ENCODE measurements at regions not wholly inside any gene's neighbourhood (a gene's known extent, or its start where the extent isn't known, plus 50 kb on each side); places are given as distances from the start of the nearest gene placed in this dataset.

GRCh38 chr2:2812648-2813047 lies 481.6 kb upstream of the MYT1L start:
- DNase-seq: no peak

DNA sequence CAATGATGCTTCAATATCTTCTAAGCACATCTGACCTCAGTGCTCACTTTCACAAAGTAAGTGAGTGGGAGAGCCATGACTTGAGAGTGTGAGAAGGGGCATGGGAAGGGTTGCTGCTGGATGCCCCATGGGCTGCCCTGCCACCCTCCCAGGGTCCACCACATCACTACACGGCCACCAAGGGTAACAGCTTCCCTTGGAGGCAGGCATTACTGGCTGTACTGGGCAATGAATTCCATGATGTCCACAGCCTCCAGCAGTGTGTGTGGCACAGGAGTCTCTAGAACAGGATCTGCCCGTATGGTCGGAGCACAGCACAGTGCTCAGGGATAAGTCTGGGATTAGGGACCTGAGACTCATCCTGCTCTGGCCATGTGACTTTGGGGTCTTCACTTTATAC lies 481.0 kb upstream of the MYT1L start:
- DNase-seq: no peak

DNA sequence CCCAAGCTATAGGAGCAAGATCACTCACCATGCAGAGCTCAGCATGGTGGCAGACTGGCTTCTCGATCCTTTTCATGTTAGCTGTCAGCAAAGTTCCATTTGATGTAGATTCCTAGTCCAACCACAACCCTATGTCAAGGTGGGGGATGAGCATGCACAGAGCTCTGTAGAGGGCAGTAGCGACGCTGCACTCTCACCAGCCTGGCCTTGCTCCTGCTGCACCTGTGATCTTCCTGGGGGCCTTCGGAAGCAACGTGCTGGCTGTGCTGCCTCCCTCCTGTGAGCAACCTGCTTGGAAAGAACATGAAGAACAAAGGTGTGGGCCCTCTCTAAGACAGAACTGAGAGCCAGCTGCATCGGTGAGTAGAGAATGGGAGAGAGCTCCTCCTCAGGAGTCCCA lies 479.4 kb upstream of the MYT1L start:
- no peak for DNase-seq

DNA sequence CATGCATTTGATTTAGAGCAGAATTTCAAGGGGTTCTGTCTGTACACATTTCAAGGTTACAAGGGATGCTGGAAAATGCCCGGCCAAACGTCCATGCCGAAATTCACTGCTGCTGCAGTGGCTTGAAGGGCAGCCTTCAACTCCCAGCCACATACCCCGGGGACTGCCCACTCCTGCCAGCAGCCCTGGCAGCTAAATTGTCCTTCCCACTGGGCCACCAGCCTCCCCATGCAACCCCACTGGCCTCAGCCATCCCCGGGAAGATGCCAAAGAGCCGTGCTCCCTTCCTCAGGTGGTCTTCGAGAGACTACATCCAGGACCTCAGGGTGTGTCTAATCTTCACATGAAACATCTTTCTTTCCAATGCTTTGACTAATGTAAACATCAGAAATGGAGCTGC lies 478.7 kb upstream of the MYT1L start:
- no peak for DNase-seq

DNA sequence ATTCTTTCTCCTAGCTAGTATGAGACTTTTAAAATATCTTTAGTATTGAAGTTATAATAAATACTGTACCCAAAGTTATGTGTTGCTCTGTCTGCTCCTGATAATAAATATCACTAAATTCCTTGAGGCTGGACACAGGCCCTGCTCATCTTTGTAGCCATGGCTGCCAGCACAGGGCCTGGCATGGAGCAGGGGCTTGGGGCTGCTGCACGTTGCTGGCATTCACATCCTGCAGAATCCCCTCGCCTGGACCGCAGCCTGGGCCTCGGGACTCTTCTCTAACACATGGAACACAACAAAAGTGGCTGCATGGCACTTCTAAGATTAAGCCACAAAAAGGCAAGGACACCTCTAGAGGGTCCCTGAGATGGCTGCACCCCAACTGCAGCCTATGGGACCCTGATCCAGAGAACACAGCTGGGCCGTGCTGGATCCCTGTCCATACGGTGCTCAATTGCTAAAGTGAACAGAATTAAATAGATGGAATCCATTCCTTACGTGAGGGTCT lies 477.5 kb upstream of the MYT1L start:
- no peak for DNase-seq

DNA sequence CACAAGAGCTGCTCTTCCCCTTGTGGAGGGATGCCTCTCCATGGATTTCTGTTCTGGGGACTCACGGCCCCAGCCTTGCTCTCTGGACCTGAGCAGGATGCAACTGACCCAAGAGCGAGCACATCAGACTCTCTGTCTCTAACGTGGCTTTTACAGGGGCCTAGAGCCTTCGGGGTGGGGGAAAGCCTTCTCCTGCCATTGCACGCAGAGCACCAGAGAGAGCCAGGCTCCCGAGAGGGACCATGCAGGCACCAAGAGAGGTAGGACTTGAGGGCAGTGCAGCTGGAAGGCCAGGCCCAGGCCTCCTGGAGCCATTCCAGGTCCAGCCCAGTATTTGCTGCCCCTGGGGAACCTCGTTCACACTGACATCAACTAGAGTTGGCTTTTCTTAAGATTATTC lies 475.6 kb upstream of the MYT1L start:
- no peak for DNase-seq

DNA sequence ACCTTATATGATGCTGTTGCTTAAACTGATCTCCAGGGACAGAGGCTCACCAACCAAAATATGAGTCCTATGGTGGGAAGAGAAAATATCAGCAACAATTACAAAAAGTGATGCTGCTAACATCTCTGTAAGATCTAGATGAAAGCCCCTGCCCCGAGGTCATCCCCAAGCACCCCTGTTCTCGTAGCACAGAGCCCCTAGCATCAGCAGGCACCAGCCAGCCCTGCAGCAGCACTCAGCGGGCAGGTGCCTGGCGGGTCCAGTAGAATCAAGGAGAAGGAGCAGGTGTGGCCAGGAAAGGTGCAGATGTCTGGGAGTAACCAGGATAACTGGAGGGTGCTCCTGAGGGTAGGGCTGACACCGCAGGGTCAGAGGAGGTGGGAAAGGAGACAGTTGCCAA lies 474.2 kb upstream of the MYT1L start:
- DNase-seq: no peak

DNA sequence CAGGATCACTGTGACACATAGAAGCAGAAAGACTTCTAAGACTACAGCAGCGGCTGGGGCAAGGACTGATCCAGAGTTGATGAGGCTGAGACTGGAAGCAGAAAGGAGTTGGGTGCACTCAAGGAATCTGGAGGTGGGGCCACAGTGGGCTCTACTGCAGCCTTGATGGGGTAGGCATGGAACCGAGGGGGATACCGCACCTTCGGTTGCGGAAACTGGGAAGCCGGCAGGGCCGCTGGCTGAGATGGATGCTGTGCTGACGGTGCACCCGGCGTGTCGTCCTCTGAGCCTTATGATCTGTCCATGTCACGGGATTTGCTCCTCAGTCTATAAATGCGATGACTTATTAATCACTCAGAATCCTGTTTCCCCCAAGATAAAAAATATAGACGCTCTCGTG lies 473.5 kb upstream of the MYT1L start:
- no peak for DNase-seq

DNA sequence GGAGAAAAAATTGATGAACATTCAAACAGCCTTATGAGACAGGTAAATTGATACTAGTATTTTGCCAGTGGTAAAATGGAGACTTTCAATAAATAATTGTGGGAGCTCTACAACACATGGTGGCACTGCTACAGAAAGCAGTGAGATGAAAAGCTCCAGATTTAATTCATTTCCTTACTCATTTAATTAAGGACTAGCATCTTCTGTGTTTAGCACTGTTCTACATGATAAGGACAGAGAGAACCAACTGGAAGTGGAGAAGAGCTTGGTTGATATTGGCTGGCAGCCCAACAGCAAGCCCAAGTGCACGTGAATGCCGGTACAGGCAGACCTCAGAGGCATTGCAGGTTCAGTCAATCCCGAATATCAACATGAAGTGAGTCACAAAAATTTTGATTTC lies 470.4 kb upstream of the MYT1L start:
- no peak for DNase-seq

DNA sequence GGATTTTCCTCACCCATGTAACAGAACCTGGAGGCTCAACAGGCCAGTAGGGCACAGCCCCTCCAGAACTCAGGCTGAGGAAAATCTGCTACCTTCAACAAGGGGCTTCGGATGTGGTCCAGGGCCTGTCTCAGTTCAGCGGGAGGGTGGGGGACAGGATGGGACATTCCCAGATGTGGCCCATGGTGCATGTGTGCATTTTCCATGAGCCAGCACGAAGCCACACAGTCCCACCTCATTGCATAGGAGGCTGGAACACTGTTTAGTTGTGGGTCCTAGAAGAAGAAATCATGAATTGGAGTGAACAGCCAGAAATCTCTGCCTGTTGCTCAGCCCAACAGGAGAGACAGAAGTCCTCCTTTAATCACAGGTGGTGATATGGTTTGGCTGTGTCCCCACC lies 469.6 kb upstream of the MYT1L start:
- no peak for DNase-seq

GRCh38 chr2:2800001-2800400 lies 468.9 kb upstream of the MYT1L start:
- no peak for DNase-seq

- DNase-seq: no peak
Measured at GRCh38 chr2:2799151-2799697, 468.1 kb upstream of the MYT1L start.

DNA sequence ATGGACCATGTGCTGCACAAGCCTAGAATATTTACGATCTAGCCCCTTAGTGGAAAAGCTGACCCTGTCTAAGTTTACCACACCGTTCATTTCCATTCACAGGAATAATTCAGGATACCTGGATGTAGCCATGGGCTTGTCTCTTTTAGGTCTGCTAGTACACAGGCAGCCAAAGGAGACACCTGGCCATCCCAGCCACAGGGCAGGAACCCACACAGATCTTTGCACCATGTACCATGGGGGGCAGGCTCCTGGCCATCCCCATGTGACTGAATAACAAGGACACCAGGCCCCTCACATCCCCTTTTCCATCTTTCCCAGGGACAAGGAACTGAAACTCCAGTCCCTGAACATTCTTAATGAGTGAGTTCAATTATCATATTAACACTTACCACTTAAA lies 467.3 kb upstream of the MYT1L start:
- no peak for DNase-seq

GRCh38 chr2:2797797-2798196 lies 466.7 kb upstream of the MYT1L start:
- no peak for DNase-seq

DNA sequence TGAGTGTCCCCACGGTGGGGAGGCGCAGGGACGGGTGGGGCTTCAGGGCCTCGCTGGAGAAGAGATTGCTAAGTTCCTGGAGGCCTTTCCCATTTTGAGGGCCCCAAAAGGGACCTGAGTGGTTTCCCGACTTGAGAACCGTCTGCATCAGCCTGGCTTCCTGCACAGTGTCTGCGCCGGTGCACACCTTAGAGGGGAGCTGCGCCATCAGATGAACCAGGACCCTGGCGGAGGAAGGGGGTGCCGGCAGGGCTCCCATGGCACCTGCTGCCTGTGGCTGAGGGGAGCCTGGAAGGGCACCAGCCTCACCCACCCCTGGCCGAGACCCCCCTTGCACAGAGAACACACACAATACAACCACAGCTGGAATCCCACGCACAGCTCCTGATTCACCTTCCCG lies 465.1 kb upstream of the MYT1L start:
- DNase-seq: no peak

GRCh38 chr2:2795438-2796091 lies 464.5 kb upstream of the MYT1L start:
- no peak for DNase-seq

GRCh38 chr2:2793925-2794560 lies 463.0 kb upstream of the MYT1L start:
- DNase-seq: no peak

DNA sequence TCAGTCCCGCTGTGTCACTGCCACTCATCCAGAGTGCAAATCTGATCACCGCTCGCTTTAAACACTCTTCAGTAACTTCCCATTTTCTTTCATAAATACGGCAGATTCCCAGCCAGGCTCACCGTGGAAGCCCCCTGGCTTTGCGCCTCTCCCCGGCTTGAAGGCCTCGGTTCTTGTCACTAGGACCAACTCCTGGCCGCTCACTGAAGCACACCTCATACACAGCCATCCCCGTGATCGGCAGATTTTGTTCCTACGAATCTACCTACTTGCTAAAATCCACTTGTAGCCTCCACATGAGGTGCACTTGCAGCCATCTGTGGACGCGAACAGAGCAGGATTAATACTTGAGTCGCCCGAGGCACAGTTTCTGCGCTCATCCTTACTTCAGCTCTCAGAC lies 462.4 kb upstream of the MYT1L start:
- DNase-seq: no peak

DNA sequence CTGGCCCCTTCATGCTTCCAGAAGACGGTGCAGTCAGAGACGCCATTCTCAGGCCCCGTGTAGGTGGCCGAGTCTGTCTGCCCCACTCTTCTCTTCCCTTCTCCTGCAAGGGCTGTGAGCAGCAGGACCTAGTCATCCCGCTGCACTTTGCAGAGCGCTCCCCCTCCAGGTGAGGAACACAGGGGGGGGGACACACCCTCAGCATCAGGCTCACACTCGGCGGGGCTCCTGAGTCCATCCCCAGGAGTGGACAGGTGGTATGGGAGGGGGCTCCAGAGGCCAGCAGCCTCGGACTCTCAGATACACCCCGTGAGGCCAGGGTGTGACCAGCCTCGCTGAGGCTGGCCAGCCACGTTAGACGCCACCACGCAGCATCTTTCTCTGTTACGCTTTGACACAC lies 460.5 kb upstream of the MYT1L start:
- DNase-seq: no peak

DNA sequence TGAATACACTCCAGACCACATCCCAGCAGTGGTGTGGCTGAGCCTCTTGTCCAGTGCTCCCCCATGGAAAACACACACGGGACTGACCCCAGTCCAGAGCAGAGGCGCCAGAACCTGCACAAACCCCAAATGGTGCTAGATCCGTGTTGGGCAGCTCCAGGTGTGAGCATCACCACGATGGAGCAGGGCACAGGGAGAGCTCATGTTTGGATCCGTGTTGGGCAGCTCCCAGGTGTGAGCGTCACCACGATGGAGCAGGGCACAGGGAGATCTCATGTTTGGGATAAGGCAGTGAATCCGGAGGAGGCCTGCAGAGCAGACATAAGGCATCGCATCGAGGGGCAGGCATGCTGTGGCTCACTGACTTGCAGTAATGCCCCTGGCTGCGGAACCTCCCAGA lies 460.0 kb upstream of the MYT1L start:
- DNase-seq: no peak

- no peak for DNase-seq
Measured at GRCh38 chr2:2788076-2788475, 457.0 kb upstream of the MYT1L start.

GRCh38 chr2:2787301-2787907 lies 456.3 kb upstream of the MYT1L start:
- peak in 1 of 56 donors; percentile 7 for DNase-seq

- DNase-seq: no peak
Measured at GRCh38 chr2:2782007-2782406, 450.9 kb upstream of the MYT1L start.

All from nucleus accumbens (tissue), 56 donors.